ENCODE measurements at regions not wholly inside any gene's neighbourhood (a gene's known extent, or its start where the extent isn't known, plus 50 kb on each side); places are given as distances from the start of the nearest gene placed in this dataset.
"Not testable (repeated sequence)": the region's sequence is repeated elsewhere in the genome, so short reads cannot be mapped to it uniquely, and the experiment has no call there.

DNA sequence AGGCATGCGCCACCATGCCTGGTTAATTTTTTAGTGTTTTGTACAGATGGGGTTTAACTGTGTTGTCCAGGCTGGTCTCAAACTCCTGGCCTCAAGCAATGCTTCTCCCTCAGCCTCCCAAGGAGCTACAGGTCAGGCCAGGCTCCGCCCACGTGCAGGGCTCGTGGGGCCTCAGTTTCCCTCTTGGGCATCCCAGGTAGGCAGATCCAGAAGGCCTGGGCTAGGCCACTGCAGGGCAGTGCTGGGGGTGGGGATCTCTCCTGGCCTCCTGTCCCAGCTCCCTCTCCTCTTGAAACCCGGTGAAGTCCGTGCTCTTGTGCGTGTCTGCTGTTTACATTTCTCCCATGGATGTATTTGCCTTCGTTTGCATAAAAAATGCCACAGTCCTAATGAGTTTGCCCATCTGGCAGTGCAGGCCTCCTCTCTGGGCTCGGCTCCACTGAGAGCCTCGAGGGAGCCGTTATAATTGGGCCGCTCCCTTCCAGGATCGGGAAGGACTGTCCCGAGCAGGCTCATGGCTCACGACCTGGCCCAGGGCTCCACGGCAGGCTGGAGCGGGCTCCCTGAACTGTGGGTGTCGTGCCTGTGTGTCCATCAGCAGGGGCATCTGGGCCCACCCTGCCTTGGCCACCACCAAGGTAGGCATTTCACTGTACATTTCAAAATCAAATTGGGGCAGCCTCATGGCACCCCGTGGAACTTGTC is 52.6 kb upstream of the RUFY1 start:
- no peak for DNase-seq

DNA sequence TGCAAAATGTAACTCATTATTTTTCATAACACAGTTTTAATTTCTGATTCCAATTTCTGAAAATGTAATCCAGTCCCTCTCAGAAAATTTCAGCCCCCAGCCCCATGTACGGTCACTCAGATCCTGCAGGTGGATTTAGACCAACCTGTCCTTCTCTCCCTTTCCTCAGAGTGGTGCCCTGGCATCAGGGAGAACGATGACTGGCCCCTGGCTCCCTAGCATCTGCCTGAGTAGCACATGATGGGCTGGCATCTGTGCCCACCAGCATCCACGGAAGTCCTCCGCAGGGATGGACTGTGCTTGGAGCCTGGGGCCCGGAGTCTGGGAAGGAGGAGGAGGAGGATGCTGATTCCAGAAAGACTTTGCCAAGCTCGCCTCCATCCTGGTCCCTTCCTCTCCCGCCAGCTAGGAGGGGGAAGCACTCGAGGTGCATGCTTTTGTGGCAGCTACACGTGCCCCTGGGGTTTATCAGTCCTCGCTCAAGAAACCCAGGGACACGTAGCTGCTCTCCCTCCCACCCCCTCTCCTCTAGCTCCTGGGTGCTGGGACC is 54.4 kb upstream of the RUFY1 start:
- no peak for DNase-seq

DNA sequence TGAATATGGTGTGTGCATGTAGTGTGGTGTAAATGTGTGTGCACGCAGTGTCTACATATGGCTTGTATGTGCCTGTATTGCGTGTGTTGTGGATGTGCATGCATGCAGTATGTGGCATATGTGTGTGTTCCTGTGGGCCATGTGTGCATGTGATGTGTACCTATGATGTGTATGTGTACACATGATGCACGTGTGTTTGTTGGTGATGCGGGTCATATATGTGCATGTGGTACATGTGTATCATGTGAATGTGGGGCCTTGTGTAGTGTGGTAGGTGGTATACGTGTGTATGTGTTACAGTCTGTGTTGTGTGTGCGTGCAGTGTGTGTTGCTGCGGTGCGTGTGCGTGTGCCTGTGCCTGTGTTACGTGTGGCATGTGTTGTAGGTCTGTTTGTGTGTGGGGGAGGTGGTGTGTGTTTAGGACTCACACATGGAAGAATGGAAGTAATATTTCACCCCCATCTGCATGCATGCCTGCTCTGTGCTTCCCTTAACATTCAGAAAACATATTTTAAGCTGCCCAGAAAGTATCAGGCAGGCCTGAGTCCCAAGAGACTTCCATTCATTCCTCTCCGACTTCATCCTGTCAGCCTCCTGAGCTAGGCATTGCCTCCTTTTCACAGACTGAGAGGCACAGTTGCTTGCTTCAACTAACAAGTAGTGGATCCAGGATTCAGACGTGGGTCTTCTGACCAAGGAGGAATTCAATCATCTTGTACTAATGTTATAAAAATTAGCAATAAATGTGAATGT is 55.4 kb upstream of the RUFY1 start:
- no peak for DNase-seq

DNA sequence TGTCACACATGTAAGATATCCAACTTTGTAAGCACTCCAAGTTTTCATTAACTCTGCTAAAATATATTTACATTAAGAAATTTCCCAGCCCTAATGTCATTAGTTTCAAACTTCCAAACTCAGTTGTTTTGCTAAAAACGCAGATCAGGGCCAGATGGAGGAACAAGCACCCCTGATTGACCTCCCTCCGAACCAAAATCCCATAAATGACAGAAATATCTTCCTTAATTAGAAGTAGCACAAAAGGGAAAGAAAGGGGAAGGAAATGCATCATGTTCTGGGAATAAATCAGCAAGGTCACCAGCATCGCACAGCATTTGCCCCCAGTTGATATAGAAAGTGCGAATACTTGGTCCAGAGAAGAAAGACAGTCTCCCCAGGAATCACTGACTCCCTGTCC is 61.4 kb upstream of the RUFY1 start:
- no peak for DNase-seq

DNA sequence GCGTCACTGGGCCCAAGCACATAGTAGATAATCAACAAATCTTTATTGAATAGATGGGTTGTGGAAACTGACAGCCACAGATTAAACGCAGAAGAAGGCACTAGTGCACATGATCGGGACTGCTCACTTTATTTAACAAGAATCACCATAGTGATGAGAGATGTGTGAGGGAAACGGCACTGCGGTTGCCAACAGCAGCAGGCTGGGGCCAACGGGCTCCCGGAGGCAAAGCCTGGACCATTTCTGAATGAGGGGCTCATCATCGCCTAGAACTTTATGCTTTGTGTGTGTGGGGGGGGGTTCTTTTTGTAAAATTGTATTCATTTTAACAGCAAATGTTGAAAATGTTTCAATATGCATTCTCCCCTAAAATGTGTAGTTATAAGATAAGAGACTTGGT is 61.9 kb upstream of the RUFY1 start:
- no peak for DNase-seq

DNA sequence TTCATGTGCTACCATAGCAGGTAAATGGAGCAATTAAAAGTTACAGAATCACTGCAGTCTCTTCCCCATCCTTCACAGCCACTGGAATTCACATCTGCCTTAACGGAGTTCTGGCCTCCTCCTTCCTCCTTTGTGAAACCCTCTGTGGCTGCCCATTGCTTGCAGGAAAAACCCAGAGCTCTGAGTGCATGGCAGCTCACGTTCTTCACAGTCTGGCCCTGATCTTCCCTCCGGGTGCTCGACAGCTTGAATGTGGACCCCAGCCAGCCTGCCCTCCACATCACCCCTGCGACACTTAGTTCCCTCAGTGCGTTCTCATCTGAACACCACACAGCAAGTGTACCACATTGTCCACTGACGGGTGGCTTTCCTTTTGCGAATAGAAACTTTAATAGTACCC is 63.2 kb upstream of the RUFY1 start:
- no peak for DNase-seq

DNA sequence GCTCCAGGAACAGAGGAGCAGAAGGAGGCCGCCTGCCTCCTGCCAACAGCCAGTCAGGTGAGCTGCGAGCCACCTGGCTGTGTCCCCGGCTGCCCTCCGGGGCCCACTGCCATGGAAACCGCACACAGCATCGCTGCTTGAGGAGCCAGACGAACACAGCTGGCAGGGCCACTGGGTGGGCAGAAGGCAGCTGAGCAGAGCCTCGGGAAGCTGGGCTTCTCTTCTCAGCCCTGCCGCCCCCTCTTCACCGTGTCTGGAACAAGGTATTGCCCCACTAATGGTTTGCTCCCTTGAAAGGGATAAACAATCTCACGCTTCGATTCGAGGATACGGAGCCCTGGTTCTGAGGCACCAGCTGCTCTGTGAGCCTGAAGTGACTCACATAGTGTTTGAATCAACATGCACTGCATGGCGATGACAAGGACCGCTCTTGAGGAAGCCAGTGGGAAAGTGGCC is 63.7 kb upstream of the RUFY1 start:
- DNase-seq, result peak; percentile 74

DNA sequence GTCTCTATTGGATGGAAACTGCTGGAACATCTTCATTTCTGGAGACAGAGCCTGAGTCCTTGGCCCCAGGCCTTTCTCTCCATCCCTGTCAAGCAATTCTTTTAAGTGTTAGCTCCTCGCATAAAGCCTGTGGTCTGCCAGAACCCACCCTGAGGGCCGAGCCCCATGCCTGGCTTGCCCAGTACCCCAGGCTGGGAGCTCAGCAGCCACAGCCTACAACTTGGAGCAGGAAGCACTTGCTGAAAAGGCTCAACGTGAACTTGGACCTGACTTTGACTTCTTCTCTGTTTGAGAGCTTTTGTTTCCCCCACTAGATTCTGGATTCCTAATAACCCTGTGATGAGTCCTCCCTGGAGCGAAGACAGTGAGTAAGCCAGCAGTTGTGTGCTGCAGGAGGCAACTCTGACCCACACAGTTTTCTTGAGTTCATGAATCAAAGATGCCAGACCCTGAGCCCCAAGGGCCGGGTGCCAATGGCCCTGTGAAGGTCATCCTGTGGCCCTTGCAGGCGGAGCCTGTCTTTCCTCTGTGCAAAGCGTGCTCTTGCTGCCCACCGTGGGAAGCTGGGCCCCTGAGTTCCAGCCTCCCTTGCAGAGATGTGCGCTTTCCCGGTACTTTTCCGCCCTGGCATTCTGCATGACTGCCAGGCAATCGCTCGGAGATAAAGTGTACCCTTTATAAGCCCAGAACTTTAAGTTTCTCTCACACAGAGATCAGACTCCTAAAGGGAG is 64.3 kb upstream of the RUFY1 start:
- DNase-seq, result no peak

DNA sequence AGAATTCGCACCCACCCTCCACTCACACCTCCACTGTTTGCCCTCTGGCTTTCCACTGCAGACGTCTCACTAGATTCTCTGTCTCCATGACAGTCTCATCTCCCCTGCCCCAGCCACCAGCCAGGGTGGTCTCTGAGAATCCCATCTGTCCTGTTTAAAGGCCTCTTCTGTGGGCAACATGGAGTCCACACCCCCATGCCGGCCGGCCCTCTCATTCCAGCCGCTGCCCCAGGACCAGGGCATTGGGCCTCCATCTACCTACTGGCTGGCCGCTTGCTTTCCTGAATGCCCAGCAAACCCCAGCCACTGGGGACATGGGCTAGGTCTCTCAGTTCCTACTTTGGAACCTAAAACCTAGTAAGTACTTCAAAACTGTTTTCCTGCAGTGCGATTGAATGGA is 65.6 kb upstream of the RUFY1 start:
- no peak for DNase-seq

DNA sequence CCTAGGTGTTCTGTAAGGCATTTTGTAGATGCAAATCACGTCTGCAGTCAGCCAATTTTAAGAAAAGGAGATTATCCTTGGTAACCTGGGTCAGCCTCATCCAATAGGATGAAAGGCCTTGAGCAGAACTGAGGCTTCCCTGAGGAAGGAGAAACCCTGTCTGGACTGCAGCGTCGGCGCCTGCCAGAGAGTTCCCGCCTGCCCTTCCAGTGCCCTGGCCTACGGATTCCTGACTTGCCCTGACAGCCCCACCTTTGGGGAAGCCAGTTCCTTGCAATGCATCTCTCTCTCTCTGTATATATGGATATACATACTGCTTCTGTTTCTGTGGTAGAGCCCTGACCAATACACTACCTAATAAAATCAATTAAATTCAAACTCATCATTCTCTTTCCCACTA is 66.2 kb upstream of the RUFY1 start:
- no peak for DNase-seq

DNA sequence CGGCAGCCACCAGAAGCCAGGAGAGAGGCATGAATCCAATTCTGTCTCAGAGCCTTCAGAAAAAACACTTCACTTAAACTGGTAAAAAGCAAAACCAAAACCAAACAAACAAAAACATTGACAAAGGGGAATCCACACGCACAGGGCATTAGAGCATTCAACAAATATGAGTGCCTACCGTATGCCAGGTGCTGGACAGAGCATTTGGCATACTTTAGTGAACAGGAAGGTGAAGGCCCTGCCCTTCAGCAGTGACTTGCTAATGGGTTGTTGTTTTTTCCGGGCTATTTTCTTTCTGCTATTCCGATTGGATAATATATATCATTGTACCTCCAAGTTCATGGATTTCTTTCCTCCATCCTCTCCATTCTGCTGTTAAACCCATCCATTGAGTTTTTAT is 71.7 kb upstream of the RUFY1 start:
- DNase-seq, result no peak

DNA sequence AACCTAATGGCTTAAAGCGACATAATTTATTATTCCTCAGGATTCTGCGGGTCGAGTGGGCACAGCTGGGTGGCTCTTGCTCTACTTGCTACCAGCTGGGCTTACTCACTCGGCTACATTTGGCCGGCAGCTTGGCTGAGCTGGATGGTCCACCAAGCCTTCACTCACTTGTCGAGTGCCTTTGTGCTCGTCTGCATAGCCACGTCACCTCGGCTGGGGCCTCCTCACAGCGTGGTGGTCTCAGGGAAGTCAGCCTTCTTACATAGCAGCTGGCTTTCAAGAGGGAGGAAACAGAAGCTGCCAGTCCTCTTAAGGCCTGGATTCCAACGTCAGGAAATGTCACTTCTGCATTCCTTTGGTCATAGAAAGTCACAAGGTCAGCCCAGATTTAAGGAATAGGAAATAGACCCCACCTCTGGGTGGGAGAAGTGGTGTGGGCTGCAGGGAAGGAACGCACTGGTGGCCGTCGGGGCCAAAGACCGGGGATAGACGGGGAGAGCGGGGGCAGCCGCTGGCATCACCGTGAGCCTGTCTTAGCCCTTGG is 75.1 kb upstream of the RUFY1 start:
- no peak for DNase-seq

DNA sequence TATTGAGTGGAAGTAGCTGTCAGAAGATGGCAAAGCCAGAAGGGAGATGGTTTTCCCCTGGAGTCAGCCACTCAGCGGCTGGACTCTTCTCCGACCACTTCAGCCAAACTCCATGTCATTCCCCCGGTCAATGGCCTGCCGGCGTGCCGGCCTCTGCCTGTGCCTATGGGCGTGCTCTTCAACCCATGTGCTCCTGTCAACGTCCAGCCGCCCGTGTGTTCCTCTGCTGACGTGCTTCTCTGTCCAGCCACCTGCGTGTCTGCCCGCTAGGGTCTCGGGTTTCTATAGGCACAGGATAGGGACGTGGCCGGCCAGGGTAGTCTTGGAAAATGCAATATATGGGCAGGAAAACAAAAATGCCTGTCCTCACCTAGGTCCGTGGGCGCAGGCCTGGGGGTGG is 77.7 kb upstream of the RUFY1 start:
- no peak for DNase-seq

DNA sequence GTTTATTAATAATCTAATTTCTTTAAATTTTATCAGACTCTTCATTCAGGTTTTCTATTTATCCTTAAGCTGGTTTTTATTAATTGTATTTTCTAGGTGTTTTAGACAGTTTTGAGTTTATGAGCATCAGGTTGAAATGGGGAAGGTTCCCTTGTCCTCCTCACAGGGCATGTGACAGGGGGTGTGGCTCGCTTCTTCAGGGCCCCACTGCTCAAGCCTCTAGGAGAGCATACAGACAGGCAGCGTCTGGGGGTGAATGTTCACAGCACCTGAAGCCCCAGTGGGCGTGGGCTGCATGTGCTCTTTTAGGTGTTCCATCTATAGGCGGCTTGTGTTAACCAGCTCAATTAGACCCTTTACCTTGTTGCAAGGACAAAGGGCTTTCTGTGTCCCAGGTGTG is 78.2 kb upstream of the RUFY1 start:
- DNase-seq, result no peak

DNA sequence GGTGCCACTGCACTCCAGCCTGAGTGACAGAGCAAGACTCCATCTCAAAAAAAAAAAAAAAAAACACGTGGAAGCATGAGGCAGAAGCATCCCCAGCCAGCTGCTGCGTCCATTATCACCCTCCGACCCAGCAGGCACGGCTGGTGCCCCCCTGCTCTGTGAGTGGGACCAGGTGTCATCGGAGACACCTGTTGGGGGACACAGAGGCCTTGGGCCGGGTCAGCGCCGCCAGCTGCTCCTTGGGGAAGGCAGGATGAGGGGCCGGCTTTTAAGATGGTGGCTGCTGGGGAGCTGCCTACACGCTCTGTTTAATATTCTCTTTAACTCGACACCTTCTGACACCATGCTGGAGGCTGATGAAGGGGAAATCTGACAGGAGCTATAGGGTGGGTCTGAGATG is 80.2 kb upstream of the RUFY1 start:
- no peak for DNase-seq

DNA sequence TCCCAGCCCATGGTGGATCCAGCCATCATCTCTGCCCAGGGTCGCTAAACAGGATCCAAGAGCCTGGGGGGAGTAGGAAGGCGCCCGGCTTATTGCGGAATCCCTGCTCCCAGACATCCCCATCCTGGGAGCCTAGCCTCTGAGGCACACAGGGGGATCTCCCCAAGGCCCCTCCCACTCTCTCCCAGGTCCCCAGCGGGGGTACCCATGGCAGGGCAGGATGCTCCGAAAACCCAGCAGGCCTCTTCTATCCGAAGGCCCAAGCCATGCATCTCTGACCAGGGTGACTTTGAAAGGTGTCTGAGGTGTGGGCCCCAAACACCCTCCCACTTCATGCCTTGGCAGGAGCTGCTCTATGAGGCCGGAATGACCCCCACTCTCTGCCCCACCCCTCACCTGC is 81.7 kb upstream of the RUFY1 start:
- no peak for DNase-seq

DNA sequence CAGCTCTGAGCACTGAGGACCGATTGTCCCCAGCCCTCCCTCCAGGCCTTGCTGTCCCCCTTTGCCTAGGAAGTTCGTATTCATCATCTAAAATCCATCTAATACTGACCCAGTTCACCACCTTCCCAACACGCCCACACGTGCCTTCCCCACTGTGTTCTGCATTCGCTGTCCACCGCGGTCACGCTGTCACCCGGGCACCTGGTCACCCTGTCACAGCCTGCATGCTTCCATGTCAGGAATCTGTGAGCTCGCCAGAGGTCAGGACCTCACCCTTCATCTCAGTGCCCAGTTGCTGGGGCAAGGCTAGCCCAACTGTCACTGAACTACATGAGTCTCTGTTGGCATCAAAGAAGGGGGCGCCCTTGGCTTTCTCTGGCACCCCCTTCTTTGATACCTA is 82.9 kb upstream of the RUFY1 start:
- no peak for DNase-seq

DNA sequence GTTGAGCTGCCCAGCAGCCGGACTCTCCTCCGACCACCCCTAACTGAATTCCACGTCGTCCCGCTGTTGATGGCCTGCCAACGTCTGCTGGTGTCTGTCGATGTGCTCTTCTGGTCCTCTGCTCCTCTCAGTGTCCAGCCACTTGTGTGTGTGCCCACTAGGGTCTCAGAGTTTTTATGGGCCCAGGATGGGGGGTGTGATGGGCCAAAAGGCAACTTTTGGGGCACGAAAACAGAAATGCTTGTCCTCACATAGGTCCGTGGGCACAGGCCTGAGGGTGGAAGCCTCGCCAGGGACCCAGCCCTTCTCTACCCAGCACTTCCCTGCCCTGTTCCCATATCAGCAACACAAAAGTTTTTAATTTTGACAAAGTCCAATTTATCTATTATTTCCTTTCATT is 85.7 kb upstream of the RUFY1 start:
- no peak for DNase-seq

DNA sequence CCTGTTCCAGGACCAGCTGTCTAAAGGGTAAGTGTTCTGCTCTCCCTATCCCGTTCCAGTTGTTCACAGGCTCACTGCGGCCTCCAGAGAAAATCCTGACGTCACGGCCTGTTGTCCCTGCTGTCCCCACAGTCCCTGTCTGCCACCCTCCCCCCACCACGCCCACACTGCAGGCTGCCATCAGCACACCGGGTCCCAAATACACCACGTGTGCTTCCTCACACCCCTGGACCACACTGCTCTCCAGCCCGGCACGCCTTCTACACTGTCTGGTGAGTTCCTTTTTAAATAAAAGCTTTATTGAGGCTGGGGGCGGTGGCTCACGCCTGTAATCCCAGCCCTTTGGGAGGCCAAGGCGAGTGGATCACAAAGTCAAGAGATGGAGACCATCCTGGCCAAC is 88.3 kb upstream of the RUFY1 start:
- DNase-seq, result no peak

DNA sequence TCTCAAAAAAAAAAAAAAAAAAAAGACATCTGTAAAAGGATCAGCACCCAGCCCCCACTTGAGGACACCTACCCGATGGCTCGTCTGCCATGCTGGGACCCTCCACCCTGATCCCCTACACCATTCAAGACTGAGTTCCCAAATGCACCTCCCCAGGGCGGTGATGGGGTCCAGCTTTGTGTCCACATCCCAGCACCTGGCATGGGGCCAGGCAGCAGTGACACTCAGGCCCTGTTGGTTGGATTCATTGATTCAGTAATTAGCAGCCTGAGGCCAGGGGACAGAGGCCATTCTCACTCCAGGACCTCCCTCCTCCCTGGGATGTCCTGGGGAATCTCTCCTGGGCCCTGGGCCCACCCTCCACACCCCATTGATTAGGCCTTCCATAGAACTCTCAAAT is 88.8 kb upstream of the RUFY1 start:
- DNase-seq, result no peak

DNA sequence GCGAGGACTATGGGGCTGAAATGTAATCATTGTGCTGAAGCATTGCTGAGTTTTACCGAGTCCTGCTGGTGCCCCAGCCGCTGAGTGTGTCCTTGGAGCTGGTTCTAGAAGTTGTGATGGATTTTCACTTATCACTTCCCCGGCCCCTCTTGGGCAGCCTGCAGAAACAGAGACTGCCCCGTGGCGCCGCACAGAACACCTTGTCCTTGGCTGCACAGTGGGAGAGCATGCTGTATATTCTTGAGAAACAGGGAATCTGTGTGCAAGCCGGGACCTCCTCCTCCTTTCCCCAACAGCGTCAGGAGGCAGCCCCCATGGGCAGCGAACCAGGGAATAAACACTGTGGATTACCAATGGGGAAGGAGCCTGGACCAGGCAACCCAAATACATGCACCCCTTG is 90.6 kb upstream of the RUFY1 start:
- no peak for DNase-seq

DNA sequence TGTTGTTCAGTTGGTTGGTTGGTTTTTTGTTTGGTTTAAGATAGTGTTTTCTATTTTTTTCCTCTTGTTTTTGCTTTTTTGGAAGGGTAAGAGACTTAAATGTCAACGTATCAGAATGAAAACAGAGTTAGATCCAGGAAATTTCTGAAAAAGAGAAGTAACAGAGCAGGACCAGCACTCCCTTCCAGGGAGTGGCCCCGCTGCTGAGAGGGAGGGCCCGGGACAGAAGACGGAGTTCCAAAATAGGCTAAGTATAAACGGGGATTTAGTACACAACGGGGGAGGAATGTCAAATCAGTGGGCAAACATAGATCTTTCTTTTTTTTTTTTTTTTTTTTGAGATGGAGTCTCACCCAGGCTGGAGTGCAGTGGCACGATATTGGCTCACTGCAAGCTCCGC is 92.7 kb upstream of the RUFY1 start:
- DNase-seq, result no peak

DNA sequence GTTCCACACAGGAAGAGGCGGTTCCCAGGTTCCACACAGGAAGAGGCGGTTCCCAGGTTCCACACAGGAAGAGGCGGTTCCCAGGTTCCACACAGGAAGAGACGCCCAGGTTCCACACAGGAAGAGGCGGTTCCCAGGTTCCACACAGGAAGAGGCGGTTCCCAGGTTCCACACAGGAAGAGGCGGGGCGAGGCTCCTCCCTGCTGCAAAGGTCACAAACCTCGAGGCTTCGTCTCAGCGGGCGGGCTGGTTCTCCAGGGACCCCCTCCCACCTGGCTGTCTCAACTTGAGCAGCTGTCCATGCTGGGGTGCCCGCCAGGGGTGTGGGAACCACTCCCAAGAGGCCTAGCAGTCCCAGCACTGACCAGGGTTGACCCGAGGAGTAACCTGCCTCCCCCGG is 94.3 kb upstream of the RUFY1 start:
- DNase-seq, result not testable (repeated sequence)

DNA sequence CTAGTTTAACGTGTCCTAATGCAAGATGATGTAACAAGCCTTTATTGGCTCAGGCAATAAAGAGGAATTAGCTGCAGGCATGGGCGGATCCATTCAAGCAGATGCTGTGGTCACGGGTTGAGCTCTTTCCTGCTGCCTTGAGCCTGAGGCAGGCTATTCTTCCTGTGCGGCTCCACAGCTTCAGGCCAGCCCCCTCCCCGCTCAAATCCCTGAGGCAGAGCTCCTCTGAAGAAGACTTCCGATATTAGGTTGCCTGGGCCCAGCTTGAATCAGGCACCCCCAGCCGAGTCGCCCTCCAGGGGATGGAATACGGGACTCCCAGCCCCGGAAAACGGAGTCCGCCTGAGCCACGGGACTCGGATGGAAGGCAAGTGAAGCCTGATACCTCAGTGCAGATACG is 95.0 kb upstream of the RUFY1 start:
- DNase-seq, result no peak

All from NCI-H1105 treated with DMSO at 0.1 percent for 48 hours (cell line).